Stimulated activated CD4-positive, alpha-beta T cell treated with anti-CD3 and anti-CD28 coated beads, Interleukin-15, amount 100 ng/mL, for 48 hours (primary cell): ENCODE measurements at regions not wholly inside any gene's neighbourhood (a gene's known extent, or its start where the extent isn't known, plus 50 kb on each side); places are given as distances from the start of the nearest gene placed in this dataset.

Experiments
- DNase-seq, 2 donors: peaks; one replicate each; pipeline ENCODE4 v3.0.0-alpha.2; 2020; ENCODE audit warnings: low read depth in 2 of 2

GRCh38 chr21:39054066-39054465 is 129.2 kb downstream of the PSMG1 start:
- no peak for DNase-seq

- no peak for DNase-seq
These were observed 130.1 kb downstream of the PSMG1 start for GRCh38 chr21:39053126-39053525.

GRCh38 chr21:39052718-39053117 is 130.5 kb downstream of the PSMG1 start:
- DNase-seq: no peak

GRCh38 chr21:39051588-39051949 is 131.7 kb downstream of the PSMG1 start:
- DNase-seq: no peak

GRCh38 chr21:39050841-39051587 is 132.2 kb downstream of the PSMG1 start:
- no peak for DNase-seq

- DNase-seq: no peak
These were observed 134.7 kb downstream of the PSMG1 start for GRCh38 chr21:39048574-39048973.

- DNase-seq: no peak
These were observed 135.2 kb downstream of the PSMG1 start for GRCh38 chr21:39048064-39048463.

- DNase-seq: no peak
These were observed 136.2 kb downstream of the PSMG1 start for GRCh38 chr21:39047046-39047445.

- DNase-seq: no peak
These were observed 136.9 kb downstream of the PSMG1 start for GRCh38 chr21:39046236-39046916.

- DNase-seq: no peak
These were observed 141.4 kb downstream of the PSMG1 start for GRCh38 chr21:39041816-39042215.

GRCh38 chr21:39040494-39041110 is 142.6 kb downstream of the PSMG1 start:
- DNase-seq: no peak

- DNase-seq: no peak
These were observed 145.3 kb downstream of the PSMG1 start for GRCh38 chr21:39037807-39038405.

GRCh38 chr21:39036581-39036980 is 146.7 kb downstream of the PSMG1 start:
- DNase-seq: no peak

GRCh38 chr21:39034590-39035536 is 148.4 kb downstream of the PSMG1 start:
- DNase-seq: no peak

GRCh38 chr21:39033878-39034589 is 149.2 kb downstream of the PSMG1 start:
- no peak for DNase-seq

GRCh38 chr21:39029900-39030884 is 153.1 kb downstream of the PSMG1 start:
- no peak for DNase-seq

- no peak for DNase-seq
These were observed 154.0 kb downstream of the PSMG1 start for GRCh38 chr21:39029086-39029755.

GRCh38 chr21:39025198-39025597 is 158.1 kb downstream of the PSMG1 start:
- no peak for DNase-seq

- no peak for DNase-seq
These were observed 158.7 kb downstream of the PSMG1 start for GRCh38 chr21:39024538-39024937.
